WTC11 (cell line): ENCODE measurements at regions not wholly inside any gene's neighbourhood (a gene's known extent, or its start where the extent isn't known, plus 50 kb on each side); places are given as distances from the start of the nearest gene placed in this dataset.

Experiments used
- ATAC-seq: fragments of 200-7000 bp; cut with Tn5 transposase; 2 replicates; pipeline ENCODE4 v1.10.0; 2021; ENCODE audit warnings: mild to moderate bottlenecking, moderate library complexity
- CTCF ChIA-PET: fragments of 300-600 bp; sonication (Branson Sonifier 250); formaldehyde crosslinking; loops from one replicate; lab custom pipeline; 2021; ENCODE audit warnings: antibody characterized with exemption; lab: Charles Lee
- POLR2A ChIA-PET: fragments of 350-600 bp; sonication (Branson Sonifier 250); formaldehyde crosslinking; loops from one replicate; lab custom pipeline; 2021; ENCODE audit warnings: antibody characterized with exemption; lab: Charles Lee
- DNase-seq: peaks from one replicate; pipeline ENCODE4 v3.0.0; 2021; ENCODE audit warnings: low spot score
- H3K27ac Mint-ChIP-seq: 2 replicates; pipeline ENCODE4 v1.8.0; 2021; ENCODE audit warnings: mixed read lengths
- H3K27me3 Mint-ChIP-seq: 2 replicates; pipeline ENCODE4 v1.8.0; 2021; ENCODE audit warnings: low read depth, mild to moderate bottlenecking, moderate library complexity, mixed read lengths
- H3K36me3 Mint-ChIP-seq: 2 replicates; pipeline ENCODE4 v1.8.0; 2021; ENCODE audit warnings: mixed read lengths
- H3K4me1 Mint-ChIP-seq: 2 replicates; pipeline ENCODE4 v1.8.0; 2022; ENCODE audit warnings: mixed read lengths
- H3K4me3 Mint-ChIP-seq: 2 replicates; pipeline ENCODE4 v1.8.0; 2021; ENCODE audit warnings: mild to moderate bottlenecking, moderate library complexity, mixed read lengths
- H3K9me3 Mint-ChIP-seq: 2 replicates; pipeline ENCODE4 v1.8.0; 2021; ENCODE audit warnings: mixed read lengths
- FOXP4 ChIP-seq: sonication (generic); formaldehyde crosslinking; IDR thresholded peaks from 2 replicates; pipeline ENCODE4 v1.8.0; 2022; ENCODE audit warnings: mild to moderate bottlenecking, missing genetic modification reagents
- GRHL2 ChIP-seq: fragments of 250-450 bp; sonication (Bioruptor Pico); IDR thresholded peaks from 2 replicates; pipeline ENCODE4 v1.8.0; 2022; ENCODE audit warnings: mild to moderate bottlenecking, moderate library complexity; ENCODE audit not compliant: insufficient replicate concordance, severe bottlenecking
- IRF1 ChIP-seq: sonication (generic); formaldehyde crosslinking; IDR thresholded peaks from 2 replicates; pipeline ENCODE4 v1.8.0; 2023; ENCODE audit warnings: missing genetic modification reagents
- MLX ChIP-seq: sonication (generic); formaldehyde crosslinking; IDR thresholded peaks from 2 replicates; pipeline ENCODE4 v1.8.1; 2023; ENCODE audit warnings: mild to moderate bottlenecking, missing genetic modification reagents, moderate library complexity
- NR1H2 ChIP-seq: sonication (generic); formaldehyde crosslinking; IDR thresholded peaks from 2 replicates; pipeline ENCODE4 v1.9.0; 2021; ENCODE audit warnings: mild to moderate bottlenecking, moderate library complexity, missing genetic modification reagents
- NR2C2 ChIP-seq: sonication (generic); formaldehyde crosslinking; IDR thresholded peaks from 2 replicates; pipeline ENCODE4 v1.8.0; 2022; ENCODE audit warnings: mild to moderate bottlenecking, missing genetic modification reagents
- NR3C1 ChIP-seq: sonication (generic); formaldehyde crosslinking; conservative IDR thresholded peaks from 2 replicates; pipeline ENCODE4 v1.8.1; 2023; ENCODE audit warnings: low read depth, mild to moderate bottlenecking, missing genetic modification reagents
- RORB ChIP-seq: fragments of 250-450 bp; sonication (Bioruptor Pico); IDR thresholded peaks from 2 replicates; pipeline ENCODE4 v1.9.0; 2021; ENCODE audit warnings: mild to moderate bottlenecking
- SMAD4 ChIP-seq: sonication (generic); formaldehyde crosslinking; IDR thresholded peaks from 2 replicates; pipeline ENCODE4 v1.8.0; 2022; ENCODE audit warnings: mild to moderate bottlenecking, missing genetic modification reagents
- TEAD4 ChIP-seq: sonication (generic); formaldehyde crosslinking; IDR thresholded peaks from 2 replicates; pipeline ENCODE4 v1.8.0; 2022; ENCODE audit warnings: mild to moderate bottlenecking, missing genetic modification reagents
- ZNF263 ChIP-seq: sonication (generic); formaldehyde crosslinking; IDR thresholded peaks from 2 replicates; pipeline ENCODE4 v1.8.1; 2022; ENCODE audit warnings: low read depth, mild to moderate bottlenecking, moderate library complexity, missing genetic modification reagents
- ZNF396 ChIP-seq: fragments of 250-450 bp; sonication (Bioruptor Pico); IDR thresholded peaks from 2 replicates; pipeline ENCODE4 v1.8.0; 2021; ENCODE audit warnings: mild to moderate bottlenecking, moderate library complexity, borderline replicate concordance
- TF ChIP-seq, protein P1 (sequence below): sonication (generic); formaldehyde crosslinking; IDR thresholded peaks from 2 replicates; pipeline ENCODE4 v1.8.0; 2022; ENCODE audit warnings: missing genetic modification reagents
- TF ChIP-seq, protein P2 (sequence below): fragments of 250-450 bp; sonication (Bioruptor Pico); conservative IDR thresholded peaks from 2 replicates; pipeline ENCODE4 v1.9.0; 2021; ENCODE audit warnings: mild to moderate bottlenecking
- TF ChIP-seq, protein P3 (sequence below): sonication (generic); formaldehyde crosslinking; IDR thresholded peaks from 2 replicates; pipeline ENCODE4 v1.8.1; 2023; ENCODE audit warnings: mild to moderate bottlenecking, moderate library complexity, missing genetic modification reagents
- TF ChIP-seq, protein P4 (sequence below): sonication (generic); formaldehyde crosslinking; conservative IDR thresholded peaks from 2 replicates; pipeline ENCODE4 v1.8.1; 2022; ENCODE audit warnings: mild to moderate bottlenecking, missing genetic modification reagents

DNA sequence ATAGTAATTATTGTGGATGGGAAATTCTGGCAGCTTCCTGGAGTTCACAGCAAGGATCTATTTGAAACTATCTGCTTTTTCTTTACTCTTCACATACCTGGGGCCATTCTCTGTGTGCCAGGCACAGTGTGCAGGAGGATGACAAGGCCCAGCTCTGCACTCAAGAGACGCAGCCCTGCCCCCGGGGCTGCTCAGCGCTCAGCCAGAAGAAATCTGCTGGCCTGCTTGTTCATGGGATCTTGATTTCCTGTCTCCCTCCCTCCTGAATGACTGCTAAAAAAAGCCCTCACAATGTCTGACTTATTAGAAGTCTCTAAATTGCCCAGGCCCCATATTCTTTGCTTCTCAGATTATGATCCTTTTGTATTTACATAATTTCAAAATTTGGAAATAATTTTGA is 210.9 kb downstream of the DCDC2C start (continued):
- no peak for TF ChIP-seq NR2C2
- TF ChIP-seq NR1H2 (CRISPR knock-in tag): no peak
- TF ChIP-seq, protein P1, sequence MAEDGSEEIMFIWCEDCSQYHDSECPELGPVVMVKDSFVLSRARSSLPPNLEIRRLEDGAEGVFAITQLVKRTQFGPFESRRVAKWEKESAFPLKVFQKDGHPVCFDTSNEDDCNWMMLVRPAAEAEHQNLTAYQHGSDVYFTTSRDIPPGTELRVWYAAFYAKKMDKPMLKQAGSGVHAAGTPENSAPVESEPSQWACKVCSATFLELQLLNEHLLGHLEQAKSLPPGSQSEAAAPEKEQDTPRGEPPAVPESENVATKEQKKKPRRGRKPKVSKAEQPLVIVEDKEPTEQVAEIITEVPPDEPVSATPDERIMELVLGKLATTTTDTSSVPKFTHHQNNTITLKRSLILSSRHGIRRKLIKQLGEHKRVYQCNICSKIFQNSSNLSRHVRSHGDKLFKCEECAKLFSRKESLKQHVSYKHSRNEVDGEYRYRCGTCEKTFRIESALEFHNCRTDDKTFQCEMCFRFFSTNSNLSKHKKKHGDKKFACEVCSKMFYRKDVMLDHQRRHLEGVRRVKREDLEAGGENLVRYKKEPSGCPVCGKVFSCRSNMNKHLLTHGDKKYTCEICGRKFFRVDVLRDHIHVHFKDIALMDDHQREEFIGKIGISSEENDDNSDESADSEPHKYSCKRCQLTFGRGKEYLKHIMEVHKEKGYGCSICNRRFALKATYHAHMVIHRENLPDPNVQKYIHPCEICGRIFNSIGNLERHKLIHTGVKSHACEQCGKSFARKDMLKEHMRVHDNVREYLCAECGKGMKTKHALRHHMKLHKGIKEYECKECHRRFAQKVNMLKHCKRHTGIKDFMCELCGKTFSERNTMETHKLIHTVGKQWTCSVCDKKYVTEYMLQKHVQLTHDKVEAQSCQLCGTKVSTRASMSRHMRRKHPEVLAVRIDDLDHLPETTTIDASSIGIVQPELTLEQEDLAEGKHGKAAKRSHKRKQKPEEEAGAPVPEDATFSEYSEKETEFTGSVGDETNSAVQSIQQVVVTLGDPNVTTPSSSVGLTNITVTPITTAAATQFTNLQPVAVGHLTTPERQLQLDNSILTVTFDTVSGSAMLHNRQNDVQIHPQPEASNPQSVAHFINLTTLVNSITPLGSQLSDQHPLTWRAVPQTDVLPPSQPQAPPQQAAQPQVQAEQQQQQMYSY (CRISPR knock-in tag): no peak
- no peak for TF ChIP-seq ZNF396 (CRISPR knock-in tag)

DNA sequence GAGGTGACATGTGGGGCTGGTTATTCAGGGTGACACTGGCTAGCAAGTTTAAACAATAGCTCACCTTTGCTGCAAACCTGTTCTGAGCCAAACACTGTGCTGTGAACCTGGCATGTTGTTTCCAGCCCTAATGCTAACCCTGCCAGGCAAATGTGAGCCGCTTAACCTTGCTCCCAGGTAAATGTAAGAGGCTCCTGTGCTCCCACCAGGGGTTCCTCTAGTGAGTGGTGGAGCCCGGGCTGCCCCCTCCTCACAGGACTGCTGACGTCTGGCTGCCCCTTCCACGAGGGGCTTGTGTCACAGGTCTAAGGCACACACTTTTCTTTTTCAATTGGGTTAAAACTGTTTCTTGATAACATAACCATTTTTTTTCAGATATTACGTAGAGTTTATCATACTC is 223.7 kb downstream of the DCDC2C start:
- TF ChIP-seq IRF1 (CRISPR knock-in tag) (no peak), FOXP4 (CRISPR knock-in tag) (no peak), RORB (no peak), MLX (no peak)
- TF ChIP-seq, protein P2, sequence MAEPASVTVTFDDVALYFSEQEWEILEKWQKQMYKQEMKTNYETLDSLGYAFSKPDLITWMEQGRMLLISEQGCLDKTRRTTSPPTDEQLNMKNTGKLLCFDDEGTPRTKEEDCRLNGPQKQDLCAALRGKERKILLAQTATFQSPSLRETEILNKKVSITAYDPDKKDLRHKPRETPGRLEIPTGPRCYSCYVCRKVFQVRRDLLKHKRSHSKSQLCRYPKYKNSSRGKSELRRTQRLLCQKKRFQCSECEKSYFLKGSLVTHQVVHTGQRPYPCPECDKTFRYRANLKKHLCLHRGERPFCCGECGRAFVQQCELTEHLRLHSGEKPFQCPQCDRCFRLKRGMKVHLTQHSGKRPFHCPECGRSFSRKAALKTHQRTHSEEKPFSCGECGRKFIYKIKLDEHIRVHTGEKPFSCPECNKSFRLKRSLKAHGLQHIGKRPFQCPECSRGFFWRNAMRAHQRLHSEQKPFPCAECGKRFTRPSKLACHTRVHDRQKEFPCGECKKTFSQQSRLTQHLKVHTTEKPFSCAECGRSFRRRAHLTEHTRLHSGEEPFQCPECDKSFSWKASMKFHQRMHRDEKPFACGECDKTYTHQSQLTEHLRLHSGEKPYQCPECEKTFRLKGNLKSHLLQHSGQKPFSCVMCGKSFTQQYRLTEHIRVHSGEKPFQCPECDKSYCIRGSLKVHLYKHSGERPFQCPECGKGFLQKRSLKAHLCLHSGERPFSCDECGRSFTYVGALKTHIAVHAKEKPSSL (CRISPR knock-in tag): no peak
- no peak for ATAC-seq

DNA sequence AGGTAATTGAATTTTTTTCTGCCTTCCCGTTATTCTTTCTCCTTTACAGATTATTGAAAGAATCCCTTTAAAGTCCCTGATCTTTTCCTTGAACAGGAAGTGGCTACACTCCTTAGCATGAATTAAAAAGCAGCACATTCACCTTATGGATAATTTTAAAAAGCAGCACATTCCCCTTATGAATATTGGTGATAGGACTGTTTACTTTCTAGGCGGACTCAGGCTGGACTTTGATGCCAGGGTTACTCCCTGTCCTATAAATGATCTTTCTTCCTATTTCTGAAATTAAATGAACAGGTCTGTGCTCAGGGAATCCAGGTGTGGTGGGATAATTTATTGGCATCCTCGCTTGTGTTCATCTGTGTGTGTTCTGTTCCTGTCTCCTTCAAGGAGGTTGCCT is 226.0 kb downstream of the DCDC2C start:
- ATAC-seq: no peak
- Mint-ChIP-seq H3K4me3 (no peak overlapping the region), H3K36me3 (peaks cover 74% of the 10 kb centered on the region), H3K27me3 (peaks cover 14% of the 10 kb centered on the region), H3K4me1 (no peaks in the 10 kb centered on the region), H3K27ac (no peak overlapping the region), H3K9me3 (peaks cover 75% of the 10 kb centered on the region)
- no peak for TF ChIP-seq MLX
- TF ChIP-seq, protein P3, sequence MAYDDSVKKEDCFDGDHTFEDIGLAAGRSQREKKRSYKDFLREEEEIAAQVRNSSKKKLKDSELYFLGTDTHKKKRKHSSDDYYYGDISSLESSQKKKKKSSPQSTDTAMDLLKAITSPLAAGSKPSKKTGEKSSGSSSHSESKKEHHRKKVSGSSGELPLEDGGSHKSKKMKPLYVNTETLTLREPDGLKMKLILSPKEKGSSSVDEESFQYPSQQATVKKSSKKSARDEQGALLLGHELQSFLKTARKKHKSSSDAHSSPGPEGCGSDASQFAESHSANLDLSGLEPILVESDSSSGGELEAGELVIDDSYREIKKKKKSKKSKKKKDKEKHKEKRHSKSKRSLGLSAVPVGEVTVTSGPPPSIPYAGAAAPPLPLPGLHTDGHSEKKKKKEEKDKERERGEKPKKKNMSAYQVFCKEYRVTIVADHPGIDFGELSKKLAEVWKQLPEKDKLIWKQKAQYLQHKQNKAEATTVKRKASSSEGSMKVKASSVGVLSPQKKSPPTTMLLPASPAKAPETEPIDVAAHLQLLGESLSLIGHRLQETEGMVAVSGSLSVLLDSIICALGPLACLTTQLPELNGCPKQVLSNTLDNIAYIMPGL (CRISPR knock-in tag): no peak
- no peak for TF ChIP-seq ZNF263
- TF ChIP-seq, protein P4, sequence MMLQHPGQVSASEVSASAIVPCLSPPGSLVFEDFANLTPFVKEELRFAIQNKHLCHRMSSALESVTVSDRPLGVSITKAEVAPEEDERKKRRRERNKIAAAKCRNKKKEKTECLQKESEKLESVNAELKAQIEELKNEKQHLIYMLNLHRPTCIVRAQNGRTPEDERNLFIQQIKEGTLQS (CRISPR knock-in tag): no peak
- TF ChIP-seq GRHL2 (CRISPR knock-in tag): no peak
- TF ChIP-seq NR3C1: no peak
- TF ChIP-seq SMAD4 (CRISPR knock-in tag): no peak
- TF ChIP-seq TEAD4 (CRISPR knock-in tag): no peak
- CTCF ChIA-PET: no interaction called here
- no peak for DNase-seq
- POLR2A ChIA-PET: no interaction called here

More for the DNA sequence above, 223.7 kb downstream of the DCDC2C start:
- ChIA-PET CTCF (no interaction called here), POLR2A (no interaction called here)
- Mint-ChIP-seq H3K36me3 (peaks cover 70% of the 10 kb centered on the region), H3K27me3 (peaks cover 11% of the 10 kb centered on the region), H3K4me1 (no peaks in the 10 kb centered on the region), H3K27ac (no peak overlapping the region), H3K4me3 (no peak overlapping the region), H3K9me3 (peaks cover 71% of the 10 kb centered on the region)
- no peak for DNase-seq
